ENCODE measurements at regions not wholly inside any gene's neighbourhood (a gene's known extent, or its start where the extent isn't known, plus 50 kb on each side); places are given as distances from the start of the nearest gene placed in this dataset.

DNA sequence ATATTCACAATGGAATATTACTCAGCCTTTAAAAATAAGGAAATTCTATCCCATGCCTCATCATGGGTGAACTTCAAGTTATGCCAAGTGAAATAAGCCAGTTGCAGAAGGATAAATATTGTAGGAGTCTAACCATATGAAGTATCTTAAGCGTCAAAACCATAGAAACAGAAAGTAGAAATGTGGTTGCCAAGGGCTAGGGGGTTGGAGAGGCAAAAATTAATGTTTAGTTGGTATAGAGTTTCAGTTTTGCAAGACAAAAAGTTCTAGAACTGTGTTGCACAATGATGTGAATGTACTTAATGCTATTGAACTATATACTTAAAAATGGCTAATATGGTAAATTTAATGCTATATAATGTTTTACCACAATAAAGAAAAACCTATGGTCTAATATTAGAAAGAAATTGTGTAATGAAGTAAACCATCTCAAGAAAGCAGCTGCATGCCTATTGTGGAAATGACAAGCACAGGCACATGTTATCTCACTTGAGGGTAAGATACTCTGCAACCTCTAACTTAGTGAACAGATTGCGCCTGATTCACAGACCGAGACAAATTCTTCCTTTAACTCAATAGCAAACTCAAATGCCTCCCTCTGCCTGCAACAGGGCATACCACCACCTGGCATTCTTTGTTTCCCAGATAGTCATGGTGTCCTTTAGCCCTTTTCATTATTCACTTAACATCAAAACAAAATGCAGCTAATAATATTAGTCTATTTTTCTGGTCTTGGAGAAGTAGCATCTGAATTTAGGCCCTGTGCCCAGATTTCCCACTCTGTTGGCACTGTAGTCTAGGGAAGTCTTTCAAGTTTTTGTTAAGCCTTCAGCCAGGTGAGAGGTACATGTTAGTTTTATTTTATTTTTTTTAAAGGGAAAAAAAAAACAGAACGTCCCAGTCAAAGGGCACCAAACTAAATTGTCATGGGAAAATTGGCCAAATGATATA lies 80.2 kb upstream of the ACP3 start:
- no peak for DNase-seq (ENCODE audit: low read depth in 2 of 2)

DNA sequence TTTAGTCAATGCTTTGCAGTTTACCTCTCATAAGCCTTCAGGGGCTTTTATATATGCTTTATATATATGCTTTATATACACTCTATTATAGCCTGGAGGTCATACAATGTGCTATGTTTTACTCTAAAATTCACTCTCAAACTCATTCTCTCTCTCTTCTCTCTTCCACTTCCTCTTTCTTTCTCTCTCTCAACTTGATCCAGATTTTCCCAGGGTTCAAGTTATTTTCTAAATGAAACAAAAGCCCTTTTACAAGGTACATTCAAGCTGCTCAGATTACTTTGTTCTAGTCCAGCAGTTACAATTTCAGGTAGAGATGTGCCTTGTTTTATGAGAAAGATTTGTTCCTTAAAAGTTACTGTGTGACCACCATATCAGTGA lies 79.6 kb upstream of the ACP3 start:
- no peak for DNase-seq (ENCODE audit: low read depth in 2 of 2)

DNA sequence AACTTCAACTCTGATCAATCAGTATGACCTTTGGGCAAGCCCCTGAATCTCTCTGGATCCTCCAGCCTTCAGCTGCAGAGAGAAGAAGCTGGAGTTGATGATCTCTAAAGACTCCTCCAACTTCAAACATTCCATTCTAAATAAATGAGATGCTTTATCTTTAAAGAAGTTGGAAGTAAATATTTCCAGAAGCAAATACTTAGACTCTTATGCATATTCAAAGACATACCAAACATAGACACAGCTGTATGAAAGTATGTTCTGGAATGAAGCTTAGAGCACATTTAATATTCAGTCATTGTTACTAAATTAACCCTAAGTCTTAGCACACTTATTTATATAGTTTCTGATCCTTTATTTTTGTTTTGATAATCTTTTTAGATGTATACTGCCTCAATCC lies 77.6 kb upstream of the ACP3 start:
- no peak for DNase-seq (ENCODE audit: low read depth in 2 of 2)

DNA sequence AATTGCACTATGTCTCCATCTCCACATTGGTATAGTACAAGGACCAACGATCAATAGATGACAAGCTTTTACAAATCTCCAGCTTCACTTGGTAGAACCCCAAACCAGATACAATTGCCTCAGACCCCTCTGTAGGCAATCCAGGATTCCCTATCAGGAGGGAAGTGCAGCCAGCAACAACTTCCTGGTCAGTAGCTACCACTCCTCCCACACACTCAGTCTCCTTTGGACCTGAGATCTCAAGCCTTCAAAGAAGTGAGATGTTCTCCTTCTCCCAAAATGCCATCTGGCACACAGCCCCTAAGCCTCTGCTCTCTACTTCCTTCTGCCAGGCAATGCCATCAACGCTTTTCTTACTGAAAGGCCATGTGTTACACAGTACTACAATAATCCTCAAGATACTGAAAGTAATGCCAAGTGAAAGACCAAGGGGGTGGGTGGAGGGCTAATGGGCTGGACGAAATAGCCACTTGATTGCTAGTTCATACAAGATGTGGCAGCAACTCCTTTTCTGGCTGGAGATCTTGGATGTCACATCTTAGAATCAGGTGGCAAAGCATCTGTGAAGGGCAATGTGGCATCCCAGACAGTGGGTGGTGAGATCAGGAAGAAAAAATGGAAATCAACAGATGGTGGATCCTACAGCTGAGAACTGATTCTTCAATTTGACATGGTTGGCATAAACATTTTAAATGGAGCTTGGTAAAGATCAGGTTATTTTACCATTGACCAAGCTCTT lies 75.3 kb upstream of the ACP3 start:
- no peak for DNase-seq (ENCODE audit: low read depth in 2 of 2)

DNA sequence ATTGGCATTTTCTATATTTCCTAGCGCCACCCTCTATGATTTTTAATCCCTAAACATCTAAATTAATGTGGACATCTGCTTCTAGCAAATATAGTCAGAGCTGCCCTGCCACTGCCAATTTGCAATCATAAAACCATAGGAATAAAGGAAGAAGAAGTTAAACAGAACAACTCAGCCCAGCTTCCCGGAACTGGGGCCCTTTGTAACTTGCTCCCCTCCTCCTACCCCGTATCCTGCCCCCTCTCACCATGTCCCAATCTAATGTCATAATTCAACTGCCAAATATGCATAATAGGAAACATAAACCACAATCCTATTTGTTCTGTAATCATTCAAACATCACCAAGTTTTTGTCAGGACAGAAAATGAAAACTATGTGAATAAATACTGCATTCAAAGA lies 74.4 kb upstream of the ACP3 start:
- no peak for DNase-seq (ENCODE audit: low read depth in 2 of 2)

DNA sequence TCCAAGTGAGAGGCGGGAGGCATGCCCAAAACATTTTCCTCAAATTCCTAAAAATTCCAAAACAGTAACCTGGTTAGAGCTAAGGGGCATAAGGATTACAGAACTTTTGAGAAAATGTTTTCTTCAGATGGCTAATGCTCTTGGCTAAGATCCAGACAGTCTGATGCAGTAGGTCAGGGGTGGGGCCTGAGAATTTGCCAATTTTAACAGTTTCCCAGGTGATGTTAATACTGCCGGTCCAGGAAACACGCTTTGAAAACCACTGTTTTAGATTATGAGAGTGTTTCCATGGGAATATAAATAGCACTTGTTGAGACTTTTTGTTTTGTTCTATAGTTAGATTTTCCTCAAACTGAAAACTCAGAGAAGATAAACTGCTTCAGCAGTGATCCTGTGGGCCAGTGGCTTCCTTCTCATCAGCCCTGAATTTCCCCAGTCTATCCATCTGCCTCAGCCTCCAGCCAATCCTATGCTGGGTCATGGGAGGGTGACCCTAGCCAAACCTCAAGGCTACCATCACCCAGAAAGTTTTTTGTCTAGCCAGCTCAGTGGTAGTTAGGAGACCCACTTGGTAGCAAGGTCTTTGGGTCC lies 71.6 kb upstream of the ACP3 start:
- DNase-seq (ENCODE audit: low read depth in 2 of 2) = no peak

DNA sequence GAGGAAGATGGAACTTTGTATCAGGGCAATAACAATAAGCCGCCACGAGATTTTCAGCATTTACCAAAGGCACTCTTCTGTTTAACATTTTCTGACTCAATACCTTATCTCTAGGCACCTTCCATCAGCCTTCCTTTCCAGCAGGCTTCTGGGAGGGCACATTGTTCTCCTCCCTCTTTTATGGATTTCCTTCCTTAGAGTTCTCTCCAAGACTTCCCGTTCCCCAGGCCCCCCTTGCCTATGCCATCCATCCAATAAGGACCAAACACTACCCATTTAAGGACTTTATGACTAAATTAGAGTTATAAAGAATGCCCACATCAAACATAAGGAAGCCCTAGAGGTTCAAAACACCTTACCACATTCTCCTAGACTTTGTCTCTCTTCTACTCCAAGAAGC lies 71.0 kb upstream of the ACP3 start:
- no peak for DNase-seq (ENCODE audit: low read depth in 2 of 2)

DNA sequence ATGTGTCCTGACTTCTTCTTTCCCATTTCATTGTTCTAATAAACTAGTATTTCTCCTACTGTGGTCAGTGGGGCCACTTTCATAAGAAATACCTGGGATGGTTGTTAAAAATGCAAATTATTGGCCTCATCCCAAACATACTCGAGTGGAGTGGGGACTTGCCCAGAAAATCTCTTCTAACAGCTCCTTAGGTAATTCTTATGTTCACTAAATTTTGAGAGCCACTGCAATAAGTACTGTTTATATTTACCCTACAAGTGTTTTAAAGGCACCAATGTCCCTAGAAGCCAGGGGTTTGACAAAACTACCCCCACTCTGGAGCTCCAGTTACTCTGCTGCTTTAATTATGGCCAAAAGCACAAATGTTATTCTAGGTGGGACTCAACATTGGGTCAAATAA lies 70.0 kb upstream of the ACP3 start:
- DNase-seq (ENCODE audit: low read depth in 2 of 2) = no peak

DNA sequence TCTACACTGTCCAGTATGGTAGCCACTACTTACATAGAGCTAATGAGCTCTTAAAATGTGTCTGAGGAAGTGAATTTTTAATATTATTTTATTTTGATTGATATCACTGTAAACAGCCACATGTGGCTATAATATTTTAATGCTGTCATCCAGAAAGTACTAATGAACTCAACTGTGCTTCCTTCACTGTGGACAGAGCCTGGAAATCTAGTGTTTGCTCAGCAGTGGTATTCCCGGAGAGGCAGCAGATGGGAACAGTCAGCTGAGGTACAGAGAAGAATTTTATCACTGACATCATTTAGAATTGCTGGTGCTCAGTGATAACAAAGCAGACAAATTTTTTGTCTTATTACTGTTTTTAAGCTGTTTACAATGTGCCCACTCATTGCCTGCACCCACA lies 68.7 kb upstream of the ACP3 start:
- DNase-seq (ENCODE audit: low read depth in 2 of 2) = no peak

DNA sequence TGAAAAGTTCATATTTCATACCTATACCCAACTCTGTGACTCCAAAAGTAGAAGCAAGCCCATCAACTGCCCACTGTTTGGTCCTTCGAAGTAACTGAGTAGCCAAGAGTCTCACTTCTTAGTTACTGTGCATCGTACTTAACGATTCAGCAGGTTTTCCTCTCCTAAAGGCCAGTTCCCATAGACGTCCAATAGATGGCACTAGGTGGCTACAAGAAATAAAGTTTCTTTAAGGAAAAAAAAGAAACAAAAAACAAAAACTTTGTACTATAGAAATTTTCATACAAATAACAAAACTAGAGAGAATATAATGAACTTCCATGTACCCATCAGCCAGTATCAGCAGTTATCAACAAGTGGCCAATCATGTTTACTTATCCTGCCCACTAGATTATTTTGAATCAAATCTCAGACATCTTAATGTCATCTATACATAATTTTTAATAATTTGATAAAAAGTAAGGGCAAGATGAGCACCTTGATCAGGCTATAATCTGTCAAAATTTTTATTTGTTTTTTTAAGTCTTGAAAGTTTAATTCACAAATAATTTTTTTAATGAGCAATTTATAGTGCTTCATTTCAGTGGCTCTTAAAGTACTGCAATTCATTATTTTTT lies 63.8 kb upstream of the ACP3 start:
- peak; percentile 37 to 38 for DNase-seq (ENCODE audit: low read depth in 2 of 2)

DNA sequence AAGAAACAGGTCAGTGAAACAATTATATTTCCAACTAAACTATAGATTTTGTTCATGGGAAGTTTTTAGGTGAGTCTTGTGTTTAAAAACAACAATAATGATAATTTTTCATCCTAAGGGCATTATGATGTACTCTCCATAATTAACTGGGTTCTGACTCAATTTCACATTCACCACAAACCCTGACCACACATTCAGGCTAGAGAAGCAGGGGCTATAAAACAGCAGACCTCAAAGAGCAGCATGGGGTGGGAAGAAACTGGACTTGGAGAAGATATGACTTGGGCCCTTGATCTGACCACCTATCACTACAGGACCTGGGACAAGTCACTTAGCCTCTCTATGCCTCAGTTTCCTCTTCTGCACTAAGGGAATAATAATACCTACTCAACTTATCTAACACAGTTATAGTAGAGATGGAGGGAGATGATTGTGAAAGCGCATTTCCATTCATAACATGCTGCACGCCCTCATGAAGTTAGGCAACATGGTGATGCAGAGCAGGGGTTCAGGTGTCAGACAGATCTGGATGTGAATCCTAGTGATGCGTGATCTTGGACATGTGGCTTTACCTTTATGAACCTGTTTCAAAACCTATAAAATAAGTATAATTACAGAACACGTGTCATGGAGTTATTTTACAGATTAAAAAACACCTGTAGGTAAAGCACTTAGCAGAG lies 63.0 kb upstream of the ACP3 start:
- DNase-seq (ENCODE audit: low read depth in 2 of 2) = no peak

DNA sequence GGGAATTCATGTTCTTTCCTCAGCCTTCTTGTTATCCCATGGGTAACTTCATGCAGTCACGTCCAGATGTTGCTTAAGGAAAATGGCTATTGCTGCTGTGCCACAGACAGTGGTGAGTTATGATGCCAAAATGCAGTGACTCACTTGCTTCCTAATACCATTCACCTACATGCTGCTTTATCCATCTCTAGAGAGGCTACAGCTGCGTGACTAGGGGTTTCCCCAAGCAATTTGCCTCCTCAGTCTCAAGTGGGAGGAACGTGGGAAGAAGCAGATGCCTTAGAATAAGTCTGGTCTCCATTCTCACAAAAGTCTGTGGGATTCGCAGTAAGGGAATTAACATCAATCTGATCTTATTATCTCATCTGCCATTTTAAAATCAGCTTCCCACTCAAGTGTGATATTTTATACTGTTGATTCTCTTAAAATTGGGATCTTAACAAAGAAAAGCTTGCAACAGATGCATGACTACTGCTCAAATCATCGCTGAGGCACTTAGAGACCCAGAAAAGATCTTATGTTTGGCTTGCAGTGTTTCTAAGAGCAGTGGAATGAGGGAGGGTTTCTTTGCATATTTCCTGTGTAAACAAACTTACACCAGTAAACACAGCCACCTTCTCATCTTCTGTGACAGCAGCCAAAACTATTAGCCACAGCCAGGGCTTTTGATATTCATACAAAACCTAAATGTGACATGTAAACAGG lies 62.0 kb upstream of the ACP3 start:
- DNase-seq (ENCODE audit: low read depth in 2 of 2) = peak; percentile 37 to 50

DNA sequence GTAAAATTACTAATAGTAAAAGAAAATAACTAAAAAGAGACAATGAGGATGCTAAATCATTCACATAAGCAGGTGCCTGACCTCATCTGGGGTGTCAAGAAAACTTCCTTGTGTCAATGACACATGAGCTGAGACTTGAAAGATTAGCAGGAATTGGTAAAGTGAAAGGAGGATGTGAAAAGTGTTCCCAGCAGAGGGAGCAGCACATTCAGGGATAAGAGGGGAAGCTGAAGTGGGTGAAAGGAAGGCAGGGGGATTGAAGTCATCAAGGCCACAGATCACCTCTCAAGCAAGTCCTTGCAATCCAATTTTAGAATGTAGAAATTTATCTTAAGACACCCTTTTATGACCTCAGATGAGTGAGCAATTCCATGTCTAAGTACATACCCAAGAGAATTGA lies 60.2 kb upstream of the ACP3 start:
- DNase-seq (ENCODE audit: low read depth in 2 of 2) = peak; percentile 11 to 17

DNA sequence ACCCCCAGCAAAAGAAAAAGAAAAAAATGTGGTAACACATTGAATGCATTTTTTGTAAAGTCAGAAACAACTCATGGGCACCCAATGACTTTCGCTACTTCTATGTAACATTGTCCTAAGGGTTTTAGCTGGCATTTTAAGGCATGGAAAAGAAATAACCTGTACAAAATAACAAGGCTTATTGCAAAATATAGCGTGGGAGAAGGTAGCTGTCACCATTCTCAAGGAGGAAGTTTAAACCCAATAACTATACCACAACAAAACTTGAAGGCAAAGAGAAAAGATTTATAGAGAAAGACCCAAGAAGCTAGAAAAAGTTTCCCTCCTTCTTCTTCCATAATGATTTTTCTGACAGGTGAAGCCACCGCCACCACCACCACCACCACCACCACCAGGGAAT lies 55.7 kb upstream of the ACP3 start:
- no peak for DNase-seq (ENCODE audit: low read depth in 2 of 2)

DNA sequence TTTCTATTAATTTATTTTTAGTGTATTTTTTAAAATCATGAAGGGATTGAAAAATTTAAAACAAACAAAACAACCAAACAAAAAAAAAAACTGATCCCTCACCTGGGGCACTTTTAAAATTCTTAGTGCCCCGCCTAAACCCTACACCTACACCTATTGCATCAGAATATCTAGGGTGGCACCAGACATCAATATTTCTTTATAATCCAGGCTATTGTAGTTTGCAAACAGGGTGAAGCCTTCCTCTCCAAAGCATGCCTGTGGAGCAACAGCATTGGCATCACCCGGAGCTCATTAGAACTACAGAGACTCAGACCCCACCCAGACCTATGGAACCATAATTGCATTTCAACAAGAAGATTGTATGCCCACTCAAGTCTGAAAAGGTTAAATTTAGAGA lies 54.9 kb upstream of the ACP3 start:
- no peak for DNase-seq (ENCODE audit: low read depth in 2 of 2)

DNA sequence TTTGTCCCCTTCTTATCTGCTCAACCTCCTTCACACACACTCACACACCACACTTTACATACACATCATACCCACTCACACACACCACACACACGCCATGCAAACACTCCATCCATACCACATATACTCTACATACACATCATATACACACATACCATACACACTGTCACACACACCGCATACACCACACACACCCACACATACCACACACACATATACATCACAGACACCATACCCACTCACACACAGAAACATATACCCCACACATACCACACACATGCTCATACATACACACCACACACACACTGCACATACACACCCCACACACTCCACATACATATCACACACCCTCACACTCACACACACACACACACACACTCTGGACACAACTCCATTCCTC lies 54.3 kb upstream of the ACP3 start:
- no peak for DNase-seq (ENCODE audit: low read depth in 2 of 2)

DNA sequence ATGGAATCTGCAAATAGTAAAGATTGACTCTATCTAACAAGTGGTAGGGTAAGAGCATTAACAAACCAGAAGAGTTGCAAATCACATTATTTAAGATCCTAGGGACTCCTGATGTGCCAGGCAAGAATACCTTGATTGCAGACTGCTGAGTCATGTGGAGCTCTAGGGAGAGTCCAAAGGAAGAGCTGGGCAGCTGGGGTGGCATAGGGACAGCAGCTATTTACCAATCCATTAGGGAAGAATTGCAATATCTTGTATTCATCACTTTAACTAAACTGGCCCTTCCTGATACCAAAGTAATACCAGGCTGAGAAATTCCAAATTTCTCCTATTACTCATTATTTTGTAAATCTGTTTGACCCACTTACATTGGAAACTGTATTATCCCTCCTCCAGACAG lies 52.2 kb upstream of the ACP3 start:
- no peak for DNase-seq (ENCODE audit: low read depth in 2 of 2)

DNA sequence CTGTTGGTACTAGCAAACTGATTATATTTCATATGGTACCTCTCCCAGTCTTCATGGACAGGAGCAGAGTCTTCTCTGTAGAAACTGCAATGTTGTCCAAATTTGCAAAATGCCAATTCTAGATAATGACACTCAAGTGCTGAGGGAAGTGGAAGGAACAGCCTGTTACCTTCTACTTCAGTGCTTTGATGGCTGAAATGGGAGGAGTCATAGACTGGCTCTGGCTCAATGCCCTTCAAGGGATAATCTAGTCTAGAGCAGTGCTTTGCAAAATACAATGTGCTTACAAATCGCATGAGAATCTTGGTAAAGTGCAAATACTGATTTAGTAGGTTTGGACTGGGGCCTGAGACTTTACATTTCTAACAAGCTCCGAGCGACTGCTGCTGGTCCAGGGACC lies 51.7 kb upstream of the ACP3 start:
- no peak for DNase-seq (ENCODE audit: low read depth in 2 of 2)

DNA sequence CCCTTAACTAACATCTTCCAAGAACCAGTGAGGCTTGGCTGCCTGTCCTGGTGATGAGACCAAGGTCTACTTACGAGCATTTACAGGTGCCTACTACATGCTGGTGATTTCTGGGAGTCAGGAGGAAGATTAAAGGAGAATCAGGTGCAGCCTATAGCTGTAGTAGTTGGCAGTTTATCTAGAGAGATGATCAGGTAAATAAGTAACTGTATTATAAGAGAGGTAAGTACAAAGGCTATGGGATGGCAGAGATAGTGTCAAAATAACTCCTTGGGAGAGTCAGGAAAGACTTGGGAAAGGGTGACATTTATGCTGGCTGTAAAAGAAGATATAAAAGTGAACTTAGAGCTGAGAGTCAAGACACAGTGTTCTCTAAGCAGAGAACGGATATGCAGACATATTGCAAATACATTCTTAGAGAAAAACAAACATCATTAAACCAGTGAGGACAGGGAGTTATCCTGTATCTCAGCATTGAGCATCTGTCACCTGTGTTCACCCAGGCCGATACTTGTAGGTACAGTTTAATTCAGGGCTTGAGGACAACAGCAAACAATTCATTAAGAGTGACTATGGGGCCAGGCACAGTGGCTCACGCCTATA lies 49.7 kb upstream of the ACP3 start:
- no peak for DNase-seq (ENCODE audit: low read depth in 2 of 2)

Data from fibroblast of skin of left quadriceps (primary cell).